Activated T-cell treated with anti-CD3 and anti-CD28 coated beads, Interleukin-2, amount 50 U/mL, for 24 hours (primary cell): ENCODE measurements at regions not wholly inside any gene's neighbourhood (a gene's known extent, or its start where the extent isn't known, plus 50 kb on each side); places are given as distances from the start of the nearest gene placed in this dataset.
"Not testable (repeated sequence)": the region's sequence is repeated elsewhere in the genome, so short reads cannot be mapped to it uniquely, and the experiment has no call there.

Source experiments
- DNase-seq: peaks from one replicate; pipeline ENCODE4 v3.0.0-alpha.2; 2020
- H3K27ac Mint-ChIP-seq: 2 replicates; pipeline ENCODE4 v1.8.0; 2020; ENCODE audit warnings: mild to moderate bottlenecking, mixed read lengths
- H3K27me3 Mint-ChIP-seq: 2 replicates; pipeline ENCODE4 v1.8.0; 2020; ENCODE audit warnings: mixed read lengths
- H3K36me3 Mint-ChIP-seq: 2 replicates; pipeline ENCODE4 v1.8.0; 2020; ENCODE audit warnings: low read depth, mixed read lengths
- H3K4me1 Mint-ChIP-seq: 2 replicates; pipeline ENCODE4 v1.8.0; 2020; ENCODE audit warnings: low read depth, mixed read lengths
- H3K4me3 Mint-ChIP-seq: 2 replicates; pipeline ENCODE4 v1.8.0; 2020; ENCODE audit warnings: mild to moderate bottlenecking, moderate library complexity, mixed read lengths
- H3K9me3 Mint-ChIP-seq: 2 replicates; pipeline ENCODE4 v1.8.0; 2020; ENCODE audit warnings: mixed read lengths

- H3K9me3 Mint-ChIP-seq, H3K4me1 Mint-ChIP-seq, DNase-seq, H3K27me3 Mint-ChIP-seq, H3K4me3 Mint-ChIP-seq: not testable (repeated sequence)
- H3K36me3 Mint-ChIP-seq = peaks cover 67% of the 10 kb centered on the region
- H3K27ac Mint-ChIP-seq = peak overlapping the region; percentile 10
These were observed 56.2 kb upstream of the TNK2 start for GRCh38 chr3:195964318-195965107.

- DNase-seq, H3K27me3 Mint-ChIP-seq, H3K27ac Mint-ChIP-seq, H3K9me3 Mint-ChIP-seq, H3K4me1 Mint-ChIP-seq, H3K4me3 Mint-ChIP-seq: not testable (repeated sequence)
- peaks cover 68% of the 10 kb centered on the region for H3K36me3 Mint-ChIP-seq
These were observed 53.9 kb upstream of the TNK2 start for GRCh38 chr3:195962222-195962621.

GRCh38 chr3:195960971-195961775 lies 52.8 kb upstream of the TNK2 start:
- peak overlapping the region; percentile 63 for H3K27ac Mint-ChIP-seq
- H3K4me3 Mint-ChIP-seq, H3K9me3 Mint-ChIP-seq, H3K27me3 Mint-ChIP-seq: not testable (repeated sequence)
- DNase-seq = peak; percentile 49
- peaks cover 74% of the 10 kb centered on the region for H3K36me3 Mint-ChIP-seq
- peaks cover 13% of the 10 kb centered on the region for H3K4me1 Mint-ChIP-seq

GRCh38 chr3:195960164-195960563 lies 51.8 kb upstream of the TNK2 start:
- not testable (repeated sequence) for H3K4me3 Mint-ChIP-seq, H3K27me3 Mint-ChIP-seq, DNase-seq, H3K9me3 Mint-ChIP-seq
- H3K27ac Mint-ChIP-seq = peak overlapping the region; percentile 81
- H3K4me1 Mint-ChIP-seq = peaks cover 23% of the 10 kb centered on the region
- H3K36me3 Mint-ChIP-seq = peaks cover 71% of the 10 kb centered on the region

GRCh38 chr3:195959367-195960157 lies 51.2 kb upstream of the TNK2 start:
- H3K9me3 Mint-ChIP-seq, H3K4me3 Mint-ChIP-seq, H3K27me3 Mint-ChIP-seq, DNase-seq: not testable (repeated sequence)
- Mint-ChIP-seq H3K27ac (peak overlapping the region; percentile 76), H3K4me1 (peaks cover 25% of the 10 kb centered on the region), H3K36me3 (peaks cover 66% of the 10 kb centered on the region)

- not testable (repeated sequence) for H3K9me3 Mint-ChIP-seq, H3K4me3 Mint-ChIP-seq, DNase-seq, H3K27me3 Mint-ChIP-seq
- Mint-ChIP-seq H3K27ac (peak overlapping the region; percentile 76), H3K36me3 (peaks cover 58% of the 10 kb centered on the region), H3K4me1 (peaks cover 25% of the 10 kb centered on the region)
These were observed 50.4 kb upstream of the TNK2 start for GRCh38 chr3:195958736-195959135.
